GM12878 (cell line): ENCODE measurements at regions not wholly inside any gene's neighbourhood (a gene's known extent, or its start where the extent isn't known, plus 50 kb on each side); places are given as distances from the start of the nearest gene placed in this dataset.

ENCODE experiments used
- CHD1 ChIP-seq: IDR thresholded peaks from 2 replicates; pipeline ENCODE4 v1.6.1; 2012; ENCODE audit warnings: low read depth, low read length, improper control_type of control experiment
- EP300 ChIP-seq, 2 experiments: fragments of 150-350 bp in 1 of 2; IDR thresholded peaks; 2 replicates each; pipeline ENCODE4 v1.6.1; 2011 to 2012; ENCODE audit warnings: low read depth in 2 of 2, low read length in 2 of 2, borderline replicate concordance in 1 of 2, improper control_type of control experiment in 1 of 2, inconsistent platforms in 1 of 2; ENCODE audit not compliant: control insufficient read depth in 1 of 2
- EZH2 ChIP-seq: IDR thresholded peaks from 2 replicates; pipeline ENCODE4 v1.6.1; 2012; ENCODE audit warnings: low read depth, mild to moderate bottlenecking, control low read depth, inconsistent platforms, low read length, borderline replicate concordance; ENCODE audit not compliant: control insufficient read depth
- MEF2A ChIP-seq: IDR thresholded peaks from 2 replicates; pipeline ENCODE4 v1.6.1; 2011; ENCODE audit warnings: low read depth, mild to moderate bottlenecking, low read length, moderate library complexity; ENCODE audit not compliant: insufficient read depth
- POLR2AphosphoS2 ChIP-seq: IDR thresholded peaks from 2 replicates; pipeline ENCODE4 v1.6.1; 2011; ENCODE audit warnings: low read depth, mild to moderate bottlenecking, low read length, improper control_type of control experiment, moderate library complexity
- POLR2AphosphoS5 ChIP-seq: IDR thresholded peaks from 2 replicates; pipeline ENCODE4 v1.6.1; 2011; ENCODE audit warnings: mild to moderate bottlenecking, low read length, inconsistent platforms
- SRF ChIP-seq, 2 experiments: IDR thresholded peaks; 2 replicates each; pipeline ENCODE4 v1.6.1; 2011; ENCODE audit warnings: low read depth in 2 of 2, low read length in 2 of 2, mild to moderate bottlenecking in 1 of 2, moderate library complexity in 1 of 2
- SUZ12 ChIP-seq: fragments of 200-600 bp; sonication (generic); IDR thresholded peaks from one replicate; pipeline ENCODE4 v1.6.1; 2018; ENCODE audit warnings: antibody characterized with exemption, mild to moderate bottlenecking; ENCODE audit not compliant: unreplicated experiment
- YBX1 ChIP-seq: fragments of 450-650 bp; IDR thresholded peaks from 2 replicates; pipeline ENCODE4 v1.6.1; 2016; ENCODE audit warnings: antibody characterized with exemption
- YY1 ChIP-seq: IDR thresholded peaks from 2 replicates; pipeline ENCODE4 v1.6.1; 2011; ENCODE audit warnings: low read depth, mild to moderate bottlenecking, low read length
- TF ChIP-seq, protein P1 (sequence below), 3 experiments: IDR thresholded peaks in 2 of 3; conservative IDR thresholded peaks in 1 of 3; 2 replicates each; pipeline ENCODE4 v1.5.1; 2011; ENCODE audit warnings: low read depth in 3 of 3, low read length in 3 of 3, mild to moderate bottlenecking in 3 of 3, control low read depth in 2 of 3, moderate library complexity in 2 of 3, inconsistent platforms in 1 of 3, mixed read lengths in 1 of 3; ENCODE audit not compliant: control insufficient read depth in 2 of 3, insufficient read depth in 1 of 3; ENCODE audit errors: extremely low read depth in 1 of 3
- TF ChIP-seq, protein P2 (sequence below): IDR thresholded peaks from 2 replicates; pipeline ENCODE4 v1.6.1; 2011; ENCODE audit warnings: low read depth, mild to moderate bottlenecking, low read length, moderate library complexity, borderline replicate concordance; ENCODE audit errors: extremely low read depth
- TF ChIP-seq, protein P3 (sequence below): IDR thresholded peaks from 2 replicates; pipeline ENCODE4 v1.6.1; 2012; ENCODE audit warnings: low read depth, low read length, improper control_type of control experiment
- TF ChIP-seq, protein P4 (sequence below): IDR thresholded peaks from 2 replicates; pipeline ENCODE4 v1.6.1; 2012; ENCODE audit warnings: mild to moderate bottlenecking, low read depth, low read length

DNA sequence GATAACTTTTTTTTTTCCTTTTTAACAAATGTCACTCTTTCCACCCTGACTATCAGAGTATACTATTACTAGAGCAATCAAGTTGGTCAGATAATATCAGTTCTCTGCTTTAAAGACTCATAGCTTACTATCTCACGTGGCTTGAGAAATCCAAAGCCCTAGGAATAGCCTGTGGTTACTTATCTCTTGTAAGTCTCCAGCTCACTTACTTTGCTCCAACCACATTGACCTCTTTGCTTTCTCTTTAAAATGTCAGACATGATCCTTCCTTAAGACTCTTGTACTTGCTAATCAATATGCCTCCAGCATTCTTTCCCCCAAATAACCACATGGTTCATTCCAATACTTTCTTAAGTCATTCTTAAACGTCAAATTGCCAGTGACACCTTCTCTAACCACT, 1292.2 kb downstream of the REEP3 start:
- TF ChIP-seq CHD1, result no peak
- TF ChIP-seq EP300 (IDR thresholded peaks at IDR 0.05; ENCODE audit: borderline replicate concordance in 1 of 2, control insufficient read depth in 1 of 2, low read depth in 2 of 2, low read length in 2 of 2), result no peak
- TF ChIP-seq, protein P1, sequence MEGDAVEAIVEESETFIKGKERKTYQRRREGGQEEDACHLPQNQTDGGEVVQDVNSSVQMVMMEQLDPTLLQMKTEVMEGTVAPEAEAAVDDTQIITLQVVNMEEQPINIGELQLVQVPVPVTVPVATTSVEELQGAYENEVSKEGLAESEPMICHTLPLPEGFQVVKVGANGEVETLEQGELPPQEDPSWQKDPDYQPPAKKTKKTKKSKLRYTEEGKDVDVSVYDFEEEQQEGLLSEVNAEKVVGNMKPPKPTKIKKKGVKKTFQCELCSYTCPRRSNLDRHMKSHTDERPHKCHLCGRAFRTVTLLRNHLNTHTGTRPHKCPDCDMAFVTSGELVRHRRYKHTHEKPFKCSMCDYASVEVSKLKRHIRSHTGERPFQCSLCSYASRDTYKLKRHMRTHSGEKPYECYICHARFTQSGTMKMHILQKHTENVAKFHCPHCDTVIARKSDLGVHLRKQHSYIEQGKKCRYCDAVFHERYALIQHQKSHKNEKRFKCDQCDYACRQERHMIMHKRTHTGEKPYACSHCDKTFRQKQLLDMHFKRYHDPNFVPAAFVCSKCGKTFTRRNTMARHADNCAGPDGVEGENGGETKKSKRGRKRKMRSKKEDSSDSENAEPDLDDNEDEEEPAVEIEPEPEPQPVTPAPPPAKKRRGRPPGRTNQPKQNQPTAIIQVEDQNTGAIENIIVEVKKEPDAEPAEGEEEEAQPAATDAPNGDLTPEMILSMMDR (IDR thresholded peaks at IDR 0.05 in 2 of 3, conservative IDR thresholded peaks at IDR 0.05 in 1 of 3; ENCODE audit: control insufficient read depth in 2 of 3, extremely low read depth in 1 of 3, insufficient read depth in 1 of 3, low read depth in 3 of 3, low read length in 3 of 3), result no peak
- TF ChIP-seq, protein P2, sequence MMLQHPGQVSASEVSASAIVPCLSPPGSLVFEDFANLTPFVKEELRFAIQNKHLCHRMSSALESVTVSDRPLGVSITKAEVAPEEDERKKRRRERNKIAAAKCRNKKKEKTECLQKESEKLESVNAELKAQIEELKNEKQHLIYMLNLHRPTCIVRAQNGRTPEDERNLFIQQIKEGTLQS, result no peak
- TF ChIP-seq POLR2AphosphoS2, result no peak
- TF ChIP-seq, protein P3, sequence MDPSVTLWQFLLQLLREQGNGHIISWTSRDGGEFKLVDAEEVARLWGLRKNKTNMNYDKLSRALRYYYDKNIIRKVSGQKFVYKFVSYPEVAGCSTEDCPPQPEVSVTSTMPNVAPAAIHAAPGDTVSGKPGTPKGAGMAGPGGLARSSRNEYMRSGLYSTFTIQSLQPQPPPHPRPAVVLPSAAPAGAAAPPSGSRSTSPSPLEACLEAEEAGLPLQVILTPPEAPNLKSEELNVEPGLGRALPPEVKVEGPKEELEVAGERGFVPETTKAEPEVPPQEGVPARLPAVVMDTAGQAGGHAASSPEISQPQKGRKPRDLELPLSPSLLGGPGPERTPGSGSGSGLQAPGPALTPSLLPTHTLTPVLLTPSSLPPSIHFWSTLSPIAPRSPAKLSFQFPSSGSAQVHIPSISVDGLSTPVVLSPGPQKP, result no peak
- no peak for TF ChIP-seq EZH2
- TF ChIP-seq POLR2AphosphoS5, result no peak
- TF ChIP-seq, protein P4, sequence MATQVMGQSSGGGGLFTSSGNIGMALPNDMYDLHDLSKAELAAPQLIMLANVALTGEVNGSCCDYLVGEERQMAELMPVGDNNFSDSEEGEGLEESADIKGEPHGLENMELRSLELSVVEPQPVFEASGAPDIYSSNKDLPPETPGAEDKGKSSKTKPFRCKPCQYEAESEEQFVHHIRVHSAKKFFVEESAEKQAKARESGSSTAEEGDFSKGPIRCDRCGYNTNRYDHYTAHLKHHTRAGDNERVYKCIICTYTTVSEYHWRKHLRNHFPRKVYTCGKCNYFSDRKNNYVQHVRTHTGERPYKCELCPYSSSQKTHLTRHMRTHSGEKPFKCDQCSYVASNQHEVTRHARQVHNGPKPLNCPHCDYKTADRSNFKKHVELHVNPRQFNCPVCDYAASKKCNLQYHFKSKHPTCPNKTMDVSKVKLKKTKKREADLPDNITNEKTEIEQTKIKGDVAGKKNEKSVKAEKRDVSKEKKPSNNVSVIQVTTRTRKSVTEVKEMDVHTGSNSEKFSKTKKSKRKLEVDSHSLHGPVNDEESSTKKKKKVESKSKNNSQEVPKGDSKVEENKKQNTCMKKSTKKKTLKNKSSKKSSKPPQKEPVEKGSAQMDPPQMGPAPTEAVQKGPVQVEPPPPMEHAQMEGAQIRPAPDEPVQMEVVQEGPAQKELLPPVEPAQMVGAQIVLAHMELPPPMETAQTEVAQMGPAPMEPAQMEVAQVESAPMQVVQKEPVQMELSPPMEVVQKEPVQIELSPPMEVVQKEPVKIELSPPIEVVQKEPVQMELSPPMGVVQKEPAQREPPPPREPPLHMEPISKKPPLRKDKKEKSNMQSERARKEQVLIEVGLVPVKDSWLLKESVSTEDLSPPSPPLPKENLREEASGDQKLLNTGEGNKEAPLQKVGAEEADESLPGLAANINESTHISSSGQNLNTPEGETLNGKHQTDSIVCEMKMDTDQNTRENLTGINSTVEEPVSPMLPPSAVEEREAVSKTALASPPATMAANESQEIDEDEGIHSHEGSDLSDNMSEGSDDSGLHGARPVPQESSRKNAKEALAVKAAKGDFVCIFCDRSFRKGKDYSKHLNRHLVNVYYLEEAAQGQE, result no peak
- TF ChIP-seq YY1, result no peak
- TF ChIP-seq SRF (IDR thresholded peaks at IDR 0.05; ENCODE audit: low read depth in 2 of 2, low read length in 2 of 2), result no peak
- TF ChIP-seq SUZ12, result no peak
- TF ChIP-seq MEF2A, result no peak
- no peak for TF ChIP-seq YBX1
